Activated T-helper 17 cell treated with anti-CD3 and anti-CD28 coated beads, Interleukin-2, amount 50 U/mL, for 72 hours (primary cell): ENCODE measurements at regions not wholly inside any gene's neighbourhood (a gene's known extent, or its start where the extent isn't known, plus 50 kb on each side); places are given as distances from the start of the nearest gene placed in this dataset.
"Not testable (repeated sequence)": the region's sequence is repeated elsewhere in the genome, so short reads cannot be mapped to it uniquely, and the experiment has no call there.

Experiments
- ATAC-seq: fragments of 150-1000 bp; cut with Tn5 transposase; replicated peaks from 2 replicates; pipeline ENCODE4 v1.10.0; 2021; ENCODE audit warnings: mild to moderate bottlenecking, moderate library complexity
- H3K27ac Mint-ChIP-seq: one replicate; pipeline ENCODE4 v1.8.0; 2022; ENCODE audit warnings: mixed read lengths
- H3K27me3 Mint-ChIP-seq: one replicate; pipeline ENCODE4 v1.8.0; 2022; ENCODE audit warnings: mixed read lengths
- H3K36me3 Mint-ChIP-seq: one replicate; pipeline ENCODE4 v1.8.0; 2022; ENCODE audit warnings: low read depth, mild to moderate bottlenecking, mixed read lengths
- H3K4me1 Mint-ChIP-seq: one replicate; pipeline ENCODE4 v1.8.0; 2022; ENCODE audit warnings: mixed read lengths
- H3K4me3 Mint-ChIP-seq: one replicate; pipeline ENCODE4 v1.8.0; 2022; ENCODE audit warnings: mild to moderate bottlenecking, mixed read lengths
- H3K9me3 Mint-ChIP-seq: one replicate; pipeline ENCODE4 v1.8.0; 2022; ENCODE audit warnings: mixed read lengths

- not testable (repeated sequence) for ATAC-seq, H3K4me1 Mint-ChIP-seq, H3K36me3 Mint-ChIP-seq, H3K4me3 Mint-ChIP-seq, H3K27ac Mint-ChIP-seq, H3K9me3 Mint-ChIP-seq
- peaks cover 14% of the 10 kb centered on the region for H3K27me3 Mint-ChIP-seq
These were observed 87.9 kb upstream of the UXS1 start for GRCh38 chr2:106281907-106282430.

- Mint-ChIP-seq H3K4me1 (no peaks in the 10 kb centered on the region), H3K9me3 (no peaks in the 10 kb centered on the region), H3K27ac (no peak overlapping the region), H3K4me3 (no peak overlapping the region), H3K27me3 (peaks cover 14% of the 10 kb centered on the region), H3K36me3 (no peaks in the 10 kb centered on the region)
- no peak for ATAC-seq
These were observed 86.8 kb upstream of the UXS1 start for GRCh38 chr2:106280722-106281446.

GRCh38 chr2:106280224-106280623 lies 86.1 kb upstream of the UXS1 start:
- H3K27ac Mint-ChIP-seq: no peak overlapping the region

GRCh38 chr2:106278112-106278876 lies 84.2 kb upstream of the UXS1 start:
- H3K9me3 Mint-ChIP-seq: no peaks in the 10 kb centered on the region

More at GRCh38 chr2:106280224-106280623, 86.1 kb upstream of the UXS1 start:
- Mint-ChIP-seq H3K36me3 (no peaks in the 10 kb centered on the region), H3K4me3 (no peak overlapping the region), H3K27me3 (peaks cover 14% of the 10 kb centered on the region), H3K4me1 (no peaks in the 10 kb centered on the region), H3K9me3 (no peaks in the 10 kb centered on the region)
- no peak for ATAC-seq

GRCh38 chr2:106277426-106277825 lies 83.3 kb upstream of the UXS1 start:
- no peak overlapping the region for H3K4me3 Mint-ChIP-seq
- peaks cover 10% of the 10 kb centered on the region for H3K27me3 Mint-ChIP-seq
- no peaks in the 10 kb centered on the region for H3K9me3 Mint-ChIP-seq
- no peak for ATAC-seq
- H3K27ac Mint-ChIP-seq: no peak overlapping the region
- H3K4me1 Mint-ChIP-seq: no peaks in the 10 kb centered on the region
- H3K36me3 Mint-ChIP-seq: no peaks in the 10 kb centered on the region

More at GRCh38 chr2:106278112-106278876, 84.2 kb upstream of the UXS1 start:
- Mint-ChIP-seq H3K4me1 (no peaks in the 10 kb centered on the region), H3K4me3 (no peak overlapping the region), H3K27me3 (peaks cover 14% of the 10 kb centered on the region), H3K36me3 (no peaks in the 10 kb centered on the region), H3K27ac (no peak overlapping the region)
- no peak for ATAC-seq

- H3K4me3 Mint-ChIP-seq: no peak overlapping the region
- no peaks in the 10 kb centered on the region for H3K36me3 Mint-ChIP-seq
- H3K27me3 Mint-ChIP-seq: peaks cover 16% of the 10 kb centered on the region
- ATAC-seq: no peak
- H3K9me3 Mint-ChIP-seq: no peaks in the 10 kb centered on the region
- no peak overlapping the region for H3K27ac Mint-ChIP-seq
- H3K4me1 Mint-ChIP-seq: no peaks in the 10 kb centered on the region
These were observed 81.9 kb upstream of the UXS1 start for GRCh38 chr2:106275971-106276370.

GRCh38 chr2:106274668-106275067 lies 80.6 kb upstream of the UXS1 start:
- no peak overlapping the region for H3K4me3 Mint-ChIP-seq
- peaks cover 19% of the 10 kb centered on the region for H3K27me3 Mint-ChIP-seq
- H3K4me1 Mint-ChIP-seq: peaks cover under 1% of the 10 kb centered on the region
- no peaks in the 10 kb centered on the region for H3K36me3 Mint-ChIP-seq
- H3K27ac Mint-ChIP-seq: no peak overlapping the region
- ATAC-seq: no peak
- H3K9me3 Mint-ChIP-seq: no peaks in the 10 kb centered on the region

GRCh38 chr2:106272216-106272807 lies 78.2 kb upstream of the UXS1 start:
- Mint-ChIP-seq H3K4me1 (peaks cover 11% of the 10 kb centered on the region), H3K4me3 (no peak overlapping the region), H3K9me3 (no peaks in the 10 kb centered on the region), H3K36me3 (no peaks in the 10 kb centered on the region), H3K27me3 (peaks cover 22% of the 10 kb centered on the region), H3K27ac (no peak overlapping the region)
- no peak for ATAC-seq

- Mint-ChIP-seq H3K9me3 (no peaks in the 10 kb centered on the region), H3K4me3 (peak overlapping the region; percentile 89), H3K4me1 (peaks cover 11% of the 10 kb centered on the region), H3K36me3 (no peaks in the 10 kb centered on the region), H3K27me3 (peaks cover 22% of the 10 kb centered on the region), H3K27ac (no peak overlapping the region)
- no peak for ATAC-seq
These were observed 76.4 kb upstream of the UXS1 start for GRCh38 chr2:106270471-106270891.

GRCh38 chr2:106269591-106270291 lies 75.6 kb upstream of the UXS1 start:
- no peaks in the 10 kb centered on the region for H3K36me3 Mint-ChIP-seq

GRCh38 chr2:106267997-106268396 lies 73.9 kb upstream of the UXS1 start:
- H3K36me3 Mint-ChIP-seq: no peaks in the 10 kb centered on the region
- no peak for ATAC-seq
- peaks cover 11% of the 10 kb centered on the region for H3K4me1 Mint-ChIP-seq
- peak overlapping the region; percentile 6 for H3K27ac Mint-ChIP-seq
- H3K27me3 Mint-ChIP-seq: peaks cover 22% of the 10 kb centered on the region
- H3K9me3 Mint-ChIP-seq: no peaks in the 10 kb centered on the region
- H3K4me3 Mint-ChIP-seq: no peak overlapping the region

More at GRCh38 chr2:106269591-106270291, 75.6 kb upstream of the UXS1 start:
- H3K27me3 Mint-ChIP-seq: peaks cover 22% of the 10 kb centered on the region
- H3K4me3 Mint-ChIP-seq: peak overlapping the region; percentile 89
- peaks cover 11% of the 10 kb centered on the region for H3K4me1 Mint-ChIP-seq
- peak; percentile 72 for ATAC-seq
- H3K9me3 Mint-ChIP-seq: no peaks in the 10 kb centered on the region
- H3K27ac Mint-ChIP-seq: peak overlapping the region; percentile 85

- H3K36me3 Mint-ChIP-seq: no peaks in the 10 kb centered on the region
- H3K4me1 Mint-ChIP-seq: no peaks in the 10 kb centered on the region
- peak overlapping the region; percentile 62 for H3K27ac Mint-ChIP-seq
- no peak for ATAC-seq
- no peak overlapping the region for H3K4me3 Mint-ChIP-seq
- no peaks in the 10 kb centered on the region for H3K27me3 Mint-ChIP-seq
- no peaks in the 10 kb centered on the region for H3K9me3 Mint-ChIP-seq
These were observed 67.8 kb upstream of the UXS1 start for GRCh38 chr2:106261871-106262321.

- H3K36me3 Mint-ChIP-seq, ATAC-seq, H3K4me3 Mint-ChIP-seq, H3K9me3 Mint-ChIP-seq, H3K27me3 Mint-ChIP-seq, H3K27ac Mint-ChIP-seq, H3K4me1 Mint-ChIP-seq: not testable (repeated sequence)
These were observed 64.8 kb upstream of the UXS1 start for GRCh38 chr2:106258859-106259258.

- no peak overlapping the region for H3K4me3 Mint-ChIP-seq
- no peak overlapping the region for H3K27ac Mint-ChIP-seq
- no peaks in the 10 kb centered on the region for H3K27me3 Mint-ChIP-seq
- H3K9me3 Mint-ChIP-seq: no peaks in the 10 kb centered on the region
- no peaks in the 10 kb centered on the region for H3K4me1 Mint-ChIP-seq
- no peak for ATAC-seq
- no peaks in the 10 kb centered on the region for H3K36me3 Mint-ChIP-seq
These were observed 63.7 kb upstream of the UXS1 start for GRCh38 chr2:106257830-106258229.
